CD4-positive, CD25-positive, alpha-beta regulatory T cell (primary cell): ENCODE measurements at regions not wholly inside any gene's neighbourhood (a gene's known extent, or its start where the extent isn't known, plus 50 kb on each side); places are given as distances from the start of the nearest gene placed in this dataset.

ENCODE experiments used
- ATAC-seq, 2 donors: fragments of 150-1000 bp; cut with Tn5 transposase; one replicate each; pipeline ENCODE4 v1.10.0; 2021; ENCODE audit warnings: low read depth in 2 of 2, moderate number of reproducible peaks in 2 of 2, moderate library complexity in 1 of 2
- DNase-seq, 3 donors: peaks; one replicate each; pipeline versions ENCODE4 v3.0.0 to v3.0.0-alpha.2; 2012 to 2022; ENCODE audit warnings: mixed read lengths in 1 of 3
- H3K27ac ChIP-seq: one replicate; pipeline ENCODE4 v1.7.0; 2013; ENCODE audit warnings: mild to moderate bottlenecking, low read length; ENCODE audit not compliant: insufficient read depth, poor library complexity, severe bottlenecking
- H3K27me3 ChIP-seq: one replicate; pipeline ENCODE4 v1.7.0; 2013; ENCODE audit warnings: low read length; ENCODE audit not compliant: control insufficient read depth, insufficient read depth
- H3K36me3 ChIP-seq: one replicate; pipeline ENCODE4 v1.7.0; 2013; ENCODE audit warnings: mild to moderate bottlenecking, low read length, moderate library complexity; ENCODE audit not compliant: control insufficient read depth, insufficient read depth
- H3K4me1 ChIP-seq: 2 replicates; pipeline ENCODE4 v1.7.0; 2013; ENCODE audit warnings: mild to moderate bottlenecking, low read length; ENCODE audit not compliant: insufficient read depth, control insufficient read depth, poor library complexity, severe bottlenecking
- H3K4me3 ChIP-seq: one replicate; pipeline ENCODE4 v1.7.0; 2013; ENCODE audit warnings: low read depth, mild to moderate bottlenecking, low read length, moderate library complexity
- H3K9me3 ChIP-seq, 2 experiments: 1 replicate in 1 of 2; 2 replicates in 1 of 2; pipeline ENCODE4 v1.7.0; 2013; ENCODE audit warnings: low read length in 2 of 2, mild to moderate bottlenecking in 1 of 2, moderate library complexity in 1 of 2; ENCODE audit not compliant: control insufficient read depth in 2 of 2
- H3K27ac Mint-ChIP-seq, 3 donors: one replicate each; pipeline ENCODE4 v1.8.0; 2020 to 2022; ENCODE audit warnings: mild to moderate bottlenecking in 3 of 3, mixed read lengths in 3 of 3, moderate library complexity in 2 of 3
- H3K27me3 Mint-ChIP-seq: one replicate; pipeline ENCODE4 v1.8.0; 2022; ENCODE audit warnings: mild to moderate bottlenecking, mixed read lengths
- H3K36me3 Mint-ChIP-seq: one replicate; pipeline ENCODE4 v1.8.0; 2020; ENCODE audit warnings: mixed read lengths
- H3K4me1 Mint-ChIP-seq, 4 donors: one replicate each; pipeline ENCODE4 v1.8.0; 2020 to 2022; ENCODE audit warnings: mixed read lengths in 4 of 4, mild to moderate bottlenecking in 1 of 4
- H3K4me3 Mint-ChIP-seq, 4 donors: one replicate each; pipeline ENCODE4 v1.8.0; 2020 to 2022; ENCODE audit warnings: mild to moderate bottlenecking in 4 of 4, mixed read lengths in 4 of 4, moderate library complexity in 3 of 4
- H3K9me3 Mint-ChIP-seq, 7 donors: one replicate each; pipeline ENCODE4 v1.8.0; 2020 to 2022; ENCODE audit warnings: mixed read lengths in 7 of 7, mild to moderate bottlenecking in 3 of 7, moderate library complexity in 2 of 7

DNA sequence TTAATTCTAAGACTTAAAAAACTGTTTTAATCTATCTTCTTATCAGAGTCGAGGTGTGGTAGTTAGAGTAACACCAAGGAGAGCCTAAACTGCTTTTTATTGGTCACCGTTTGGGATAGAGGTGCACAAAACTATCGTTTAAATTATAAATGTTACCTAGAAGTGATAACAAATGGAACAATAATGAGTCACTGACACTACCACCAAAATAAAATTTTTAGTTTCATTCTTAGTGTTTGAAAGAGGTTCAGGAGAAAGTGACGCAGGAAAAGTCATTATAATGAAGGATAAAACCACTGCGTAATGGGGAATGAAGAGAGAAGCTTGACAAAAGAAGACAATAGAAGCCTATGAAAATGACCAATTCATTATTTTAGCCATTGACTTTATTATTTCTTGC lies 158.2 kb downstream of the COX18 start:
- no peaks in the 10 kb centered on the region for H3K36me3 ChIP-seq
- Mint-ChIP-seq H3K27me3 (no peaks in the 10 kb centered on the region), H3K27ac (no peak overlapping the region), H3K4me1 (peaks cover 0 to 4% (median 0%) of the 10 kb centered on the region in 4 donors), H3K36me3 (no peaks in the 10 kb centered on the region), H3K4me3 (no peak overlapping the region), H3K9me3 (peaks cover 0 to 5% (median 0%) of the 10 kb centered on the region in 7 donors)
- H3K9me3 ChIP-seq: no peaks in the 10 kb centered on the region
- H3K4me3 ChIP-seq: no peak overlapping the region
- no peaks in the 10 kb centered on the region for H3K4me1 ChIP-seq
- H3K27me3 ChIP-seq: no peaks in the 10 kb centered on the region
- DNase-seq (peak in 1 of 3 donors; percentile 21), ATAC-seq (no peak)
- no peak overlapping the region for H3K27ac ChIP-seq

DNA sequence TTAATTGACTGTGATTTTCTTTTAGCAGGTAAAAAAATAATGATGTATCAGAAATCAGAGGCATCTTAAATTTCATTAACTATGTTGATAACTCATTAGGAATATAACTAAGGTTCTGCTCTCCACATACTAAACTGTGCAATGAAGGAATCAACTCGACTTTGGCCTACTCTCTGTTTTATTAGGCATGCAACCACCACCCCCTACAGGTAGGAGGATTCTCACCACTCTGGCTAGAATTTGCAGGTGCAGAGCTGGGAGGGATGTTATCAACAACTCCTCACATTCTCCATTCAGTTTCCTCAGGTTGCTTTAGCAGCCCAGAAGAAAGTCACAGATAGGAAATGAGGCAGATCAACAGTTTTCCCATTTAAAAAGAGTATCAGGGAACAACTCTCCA lies 160.1 kb downstream of the COX18 start:
- Histone ChIP-seq H3K4me3 (no peak overlapping the region), H3K36me3 (no peaks in the 10 kb centered on the region), H3K4me1 (no peaks in the 10 kb centered on the region), H3K9me3 (no peaks in the 10 kb centered on the region), H3K27me3 (no peaks in the 10 kb centered on the region), H3K27ac (no peak overlapping the region)
- no peaks in the 10 kb centered on the region for H3K36me3 Mint-ChIP-seq
- ATAC-seq (no peak), DNase-seq (peak in 1 of 3 donors; percentile 4)
- peaks cover 0 to 4% (median 0%) of the 10 kb centered on the region in 4 donors for H3K4me1 Mint-ChIP-seq
- H3K9me3 Mint-ChIP-seq: peaks cover 0 to 8% (median 3%) of the 10 kb centered on the region in 7 donors
- H3K4me3 Mint-ChIP-seq: no peak overlapping the region
- no peaks in the 10 kb centered on the region for H3K27me3 Mint-ChIP-seq
- H3K27ac Mint-ChIP-seq: no peak overlapping the region

DNA sequence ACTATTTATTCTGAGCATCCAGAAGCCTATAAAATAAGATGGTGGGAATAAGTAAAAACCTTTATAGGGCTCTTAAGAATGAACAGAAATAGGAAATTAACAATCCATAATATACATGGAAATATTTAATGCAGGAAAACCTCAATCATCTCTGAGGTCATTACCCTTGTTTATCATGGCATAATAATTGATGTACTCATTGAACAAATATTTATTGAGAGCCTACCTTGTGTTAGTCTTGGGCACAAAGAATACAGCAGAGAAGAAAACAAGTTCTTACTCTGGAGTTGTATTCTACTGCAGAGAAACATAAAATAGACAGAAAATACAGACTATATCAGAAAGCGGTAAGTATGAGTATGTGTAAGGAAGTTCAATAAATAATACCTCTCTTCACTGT lies 167.2 kb downstream of the COX18 start:
- Mint-ChIP-seq H3K9me3 (peaks cover 0 to 5% (median 3%) of the 10 kb centered on the region in 7 donors), H3K27me3 (no peaks in the 10 kb centered on the region), H3K36me3 (no peaks in the 10 kb centered on the region), H3K4me3 (no peak overlapping the region), H3K4me1 (no peaks in the 10 kb centered on the region), H3K27ac (no peak overlapping the region)
- Histone ChIP-seq H3K4me3 (no peak overlapping the region), H3K4me1 (no peaks in the 10 kb centered on the region), H3K27me3 (no peaks in the 10 kb centered on the region), H3K9me3 (no peaks in the 10 kb centered on the region), H3K36me3 (no peaks in the 10 kb centered on the region), H3K27ac (no peak overlapping the region)
- DNase-seq: no peak
- ATAC-seq: no peak

DNA sequence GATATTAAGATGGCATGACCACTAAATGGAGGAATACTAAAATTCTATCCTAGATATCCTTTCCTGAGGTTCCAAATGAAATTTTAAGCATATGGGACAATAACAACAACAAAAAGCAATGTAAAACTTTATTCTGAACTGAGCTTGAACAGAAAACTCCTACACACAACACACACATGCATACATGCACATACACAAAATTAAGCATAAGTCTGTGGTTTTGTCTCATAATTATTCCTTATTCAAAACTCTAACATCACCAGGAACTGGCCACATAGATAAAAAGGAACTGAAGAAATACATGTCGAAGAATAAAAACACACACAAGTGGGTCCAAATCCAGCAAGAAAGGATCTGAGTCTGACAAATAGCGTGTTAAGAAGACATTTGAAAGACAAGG lies 168.0 kb downstream of the COX18 start:
- no peaks in the 10 kb centered on the region for H3K4me1 Mint-ChIP-seq
- Histone ChIP-seq H3K27me3 (no peaks in the 10 kb centered on the region), H3K27ac (no peak overlapping the region), H3K4me1 (no peaks in the 10 kb centered on the region), H3K36me3 (no peaks in the 10 kb centered on the region), H3K9me3 (no peaks in the 10 kb centered on the region), H3K4me3 (no peak overlapping the region)
- H3K9me3 Mint-ChIP-seq: peaks cover 0 to 5% (median 3%) of the 10 kb centered on the region in 7 donors
- H3K27me3 Mint-ChIP-seq: no peaks in the 10 kb centered on the region
- H3K27ac Mint-ChIP-seq: no peak overlapping the region
- H3K4me3 Mint-ChIP-seq: no peak overlapping the region
- H3K36me3 Mint-ChIP-seq: no peaks in the 10 kb centered on the region
- DNase-seq: no peak
- ATAC-seq: no peak

DNA sequence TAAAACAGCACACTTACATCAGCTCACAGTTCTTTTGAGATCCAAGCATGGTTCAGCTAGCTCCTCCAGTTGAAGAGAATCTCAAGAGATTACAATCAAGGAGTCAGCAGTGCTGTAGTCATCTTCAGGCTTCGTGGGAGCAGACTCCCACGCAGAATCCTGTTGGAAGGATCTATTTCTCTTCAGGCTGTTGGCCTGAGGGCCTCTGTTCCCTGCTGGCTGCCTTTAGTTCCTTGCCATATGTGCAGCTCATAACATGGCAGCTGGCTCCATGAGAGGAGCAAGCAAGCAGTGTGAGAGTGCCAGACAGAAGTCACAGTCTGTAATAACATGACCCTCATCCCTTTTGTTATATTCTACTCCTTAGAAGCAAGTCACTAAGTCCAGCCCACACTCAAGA lies 168.6 kb downstream of the COX18 start:
- DNase-seq (no peak), ATAC-seq (no peak)
- Mint-ChIP-seq H3K4me3 (no peak overlapping the region), H3K36me3 (no peaks in the 10 kb centered on the region), H3K27me3 (no peaks in the 10 kb centered on the region), H3K4me1 (no peaks in the 10 kb centered on the region), H3K9me3 (peaks cover 0 to 5% (median 3%) of the 10 kb centered on the region in 7 donors), H3K27ac (no peak overlapping the region)
- Histone ChIP-seq H3K9me3 (no peaks in the 10 kb centered on the region), H3K27ac (no peak overlapping the region), H3K4me3 (no peak overlapping the region), H3K36me3 (no peaks in the 10 kb centered on the region), H3K27me3 (no peaks in the 10 kb centered on the region), H3K4me1 (no peaks in the 10 kb centered on the region)

DNA sequence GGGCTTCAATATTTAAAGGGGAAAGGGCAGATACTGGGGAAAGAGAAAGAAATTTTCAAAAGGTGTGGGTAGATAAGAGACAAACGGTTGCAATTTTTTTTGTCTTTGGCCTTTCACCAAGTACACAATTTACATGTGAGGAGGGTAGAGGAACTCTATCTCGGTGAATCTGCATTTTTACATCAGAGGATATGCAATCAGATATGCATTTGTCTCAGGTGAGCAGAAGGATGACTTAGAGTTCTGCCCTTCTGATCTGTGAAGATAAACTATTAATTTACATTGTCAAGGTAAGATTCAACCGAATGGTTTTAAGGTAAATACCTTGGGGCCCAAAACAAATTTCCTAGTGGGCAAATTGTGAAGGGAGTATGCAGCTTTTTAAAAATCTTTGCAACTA lies 169.9 kb downstream of the COX18 start:
- H3K4me1 ChIP-seq: no peaks in the 10 kb centered on the region
- no peaks in the 10 kb centered on the region for H3K9me3 ChIP-seq
- Mint-ChIP-seq H3K36me3 (no peaks in the 10 kb centered on the region), H3K27me3 (no peaks in the 10 kb centered on the region), H3K4me1 (no peaks in the 10 kb centered on the region), H3K27ac (no peak overlapping the region), H3K9me3 (no peaks in the 10 kb centered on the region), H3K4me3 (no peak overlapping the region)
- H3K36me3 ChIP-seq: no peaks in the 10 kb centered on the region
- no peak overlapping the region for H3K27ac ChIP-seq
- no peak overlapping the region for H3K4me3 ChIP-seq
- no peaks in the 10 kb centered on the region for H3K27me3 ChIP-seq
- ATAC-seq: no peak
- DNase-seq: no peak

DNA sequence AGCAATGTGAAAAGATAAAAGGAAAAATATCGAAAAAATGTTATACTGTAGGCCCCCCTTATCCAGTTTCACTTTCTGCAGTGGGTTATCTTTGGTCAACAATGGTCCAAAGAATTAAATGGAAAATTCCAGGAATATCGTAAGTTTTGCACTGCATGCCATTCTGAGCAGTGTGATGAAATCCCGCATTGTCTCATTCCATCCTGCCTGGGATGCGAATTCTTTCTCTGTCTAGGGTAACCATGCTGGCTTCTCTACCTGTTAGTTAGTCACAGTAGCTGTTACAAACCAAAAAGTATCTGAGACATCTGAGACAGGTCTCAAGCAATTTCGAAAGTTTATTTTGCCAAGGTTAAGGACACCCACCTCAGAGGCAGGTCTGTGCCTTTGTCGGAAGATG lies 170.3 kb downstream of the COX18 start:
- H3K27ac Mint-ChIP-seq: no peak overlapping the region
- no peak overlapping the region for H3K27ac ChIP-seq
- no peaks in the 10 kb centered on the region for H3K9me3 ChIP-seq
- no peak for DNase-seq
- H3K27me3 Mint-ChIP-seq: no peaks in the 10 kb centered on the region
- H3K4me3 ChIP-seq: no peak overlapping the region
- H3K36me3 Mint-ChIP-seq: no peaks in the 10 kb centered on the region
- no peaks in the 10 kb centered on the region for H3K9me3 Mint-ChIP-seq
- no peak for ATAC-seq
- no peaks in the 10 kb centered on the region for H3K36me3 ChIP-seq
- H3K4me1 Mint-ChIP-seq: no peaks in the 10 kb centered on the region
- H3K4me3 Mint-ChIP-seq: no peak overlapping the region
- no peaks in the 10 kb centered on the region for H3K27me3 ChIP-seq
- no peaks in the 10 kb centered on the region for H3K4me1 ChIP-seq

DNA sequence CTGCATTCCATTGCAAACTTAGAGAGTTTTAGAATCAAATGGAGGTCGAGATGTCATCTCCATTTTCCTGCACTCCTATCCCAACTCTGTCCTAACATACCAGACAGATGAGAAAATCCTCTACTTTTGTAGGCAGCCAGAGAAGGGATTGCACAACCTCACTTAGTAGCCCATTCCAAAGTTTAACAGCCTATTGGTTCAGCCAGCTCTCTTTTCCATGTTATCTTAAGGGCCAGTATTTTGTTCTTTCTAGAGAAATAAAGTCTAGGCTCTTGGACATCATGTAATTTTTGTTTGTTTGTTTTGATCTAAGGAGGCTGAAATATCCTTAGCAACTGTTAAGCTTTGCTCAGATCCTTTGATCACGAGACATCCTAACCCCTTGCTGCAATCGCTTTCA lies 173.0 kb downstream of the COX18 start:
- no peak overlapping the region for H3K27ac ChIP-seq
- no peaks in the 10 kb centered on the region for H3K9me3 Mint-ChIP-seq
- no peak overlapping the region for H3K27ac Mint-ChIP-seq

More for the DNA sequence above, 173.0 kb downstream of the COX18 start:
- Histone ChIP-seq H3K36me3 (no peaks in the 10 kb centered on the region), H3K4me3 (no peak overlapping the region), H3K27me3 (no peaks in the 10 kb centered on the region), H3K9me3 (no peaks in the 10 kb centered on the region), H3K4me1 (no peaks in the 10 kb centered on the region)
- Mint-ChIP-seq H3K27me3 (no peaks in the 10 kb centered on the region), H3K4me1 (no peaks in the 10 kb centered on the region), H3K4me3 (no peak overlapping the region), H3K36me3 (no peaks in the 10 kb centered on the region)
- ATAC-seq: no peak
- DNase-seq: no peak
